GM12878 (cell line): ENCODE measurements at regions not wholly inside any gene's neighbourhood (a gene's known extent, or its start where the extent isn't known, plus 50 kb on each side); places are given as distances from the start of the nearest gene placed in this dataset.

ENCODE experiments used
- CTCF ChIP-seq, 3 experiments: IDR thresholded peaks in 2 of 3; conservative IDR thresholded peaks in 1 of 3; 2 replicates each; pipeline ENCODE4 v1.5.1; 2011; ENCODE audit warnings: low read depth in 3 of 3, low read length in 3 of 3, mild to moderate bottlenecking in 3 of 3, control low read depth in 2 of 3, moderate library complexity in 2 of 3, inconsistent platforms in 1 of 3, mixed read lengths in 1 of 3; ENCODE audit not compliant: control insufficient read depth in 2 of 3, insufficient read depth in 1 of 3; ENCODE audit errors: extremely low read depth in 1 of 3
- SRF ChIP-seq, 2 experiments: IDR thresholded peaks; 2 replicates each; pipeline ENCODE4 v1.6.1; 2011; ENCODE audit warnings: low read depth in 2 of 2, low read length in 2 of 2, mild to moderate bottlenecking in 1 of 2, moderate library complexity in 1 of 2
- USF1 ChIP-seq: IDR thresholded peaks from 2 replicates; pipeline ENCODE4 v1.6.1; 2011; ENCODE audit warnings: borderline replicate concordance, low read depth, mild to moderate bottlenecking, moderate library complexity, mixed read lengths, low read length; ENCODE audit not compliant: insufficient read depth; ENCODE audit errors: extremely low read length

- TF ChIP-seq CTCF (IDR thresholded peaks at IDR 0.05 in 2 of 3, conservative IDR thresholded peaks at IDR 0.05 in 1 of 3; ENCODE audit: control insufficient read depth in 2 of 3, extremely low read depth in 1 of 3, insufficient read depth in 1 of 3, low read depth in 3 of 3, low read length in 3 of 3) (no peak), USF1 (no peak), SRF (IDR thresholded peaks at IDR 0.05; ENCODE audit: low read depth in 2 of 2, low read length in 2 of 2) (no peak)
Measured at GRCh38 chr12:87074781-87075180, 818.6 kb upstream of the MGAT4C start.
